Glomerular visceral epithelial cell (primary cell): ENCODE measurements at regions not wholly inside any gene's neighbourhood (a gene's known extent, or its start where the extent isn't known, plus 50 kb on each side); places are given as distances from the start of the nearest gene placed in this dataset.

Source experiments
- DNase-seq: peaks from one replicate; pipeline ENCODE4 v3.0.0-alpha.2; 2016; ENCODE audit errors: extremely low spot score

DNA sequence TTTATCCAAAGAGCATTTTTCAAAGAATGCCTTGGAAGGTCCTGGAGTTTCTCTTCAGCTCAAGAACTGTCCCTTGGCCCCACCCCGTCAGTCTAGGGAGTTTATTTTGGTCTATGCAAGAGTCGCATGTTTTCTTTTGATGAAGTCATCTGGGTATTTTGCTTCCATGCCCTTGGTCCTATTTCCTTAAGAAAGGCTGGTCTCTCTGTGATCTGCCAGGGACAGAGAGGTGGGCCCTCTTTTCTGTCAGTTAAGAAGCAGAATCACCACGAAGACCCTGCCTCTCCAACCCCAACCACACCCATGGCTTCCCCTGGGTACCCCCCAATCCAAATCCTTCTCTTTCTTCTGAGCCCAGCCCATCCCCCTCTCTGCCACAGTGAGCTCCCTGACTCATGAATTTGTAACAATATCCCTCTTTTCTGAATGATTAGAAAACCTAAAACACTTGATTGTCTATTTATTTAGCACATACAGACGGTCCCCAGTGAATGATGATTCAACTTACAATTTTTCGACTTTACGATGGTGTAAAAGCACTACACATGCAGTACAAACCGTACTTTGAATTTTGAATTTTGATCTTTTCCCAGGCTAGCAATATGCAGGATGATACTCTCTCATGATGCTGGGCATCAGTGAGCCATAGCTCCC is 163.5 kb upstream of the ADRA1B start:
- no peak for DNase-seq

DNA sequence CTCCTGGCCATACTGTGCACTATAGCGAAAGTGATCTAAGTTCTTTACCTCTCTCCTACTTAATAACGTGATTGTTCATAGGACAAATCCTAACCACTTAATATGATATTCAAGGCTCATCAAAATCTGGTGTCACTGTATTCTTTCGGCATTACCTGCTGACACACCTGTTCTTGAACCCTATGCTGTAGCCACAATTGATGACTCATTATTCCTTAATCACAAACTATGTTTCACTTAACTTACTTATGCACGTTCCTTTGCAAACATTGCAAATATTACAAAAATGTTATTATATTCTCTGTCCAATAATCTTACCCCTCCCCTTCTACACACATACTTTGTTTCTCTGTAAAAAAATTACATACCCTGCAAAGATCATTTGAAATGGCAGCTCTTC is 158.1 kb upstream of the ADRA1B start:
- no peak for DNase-seq

DNA sequence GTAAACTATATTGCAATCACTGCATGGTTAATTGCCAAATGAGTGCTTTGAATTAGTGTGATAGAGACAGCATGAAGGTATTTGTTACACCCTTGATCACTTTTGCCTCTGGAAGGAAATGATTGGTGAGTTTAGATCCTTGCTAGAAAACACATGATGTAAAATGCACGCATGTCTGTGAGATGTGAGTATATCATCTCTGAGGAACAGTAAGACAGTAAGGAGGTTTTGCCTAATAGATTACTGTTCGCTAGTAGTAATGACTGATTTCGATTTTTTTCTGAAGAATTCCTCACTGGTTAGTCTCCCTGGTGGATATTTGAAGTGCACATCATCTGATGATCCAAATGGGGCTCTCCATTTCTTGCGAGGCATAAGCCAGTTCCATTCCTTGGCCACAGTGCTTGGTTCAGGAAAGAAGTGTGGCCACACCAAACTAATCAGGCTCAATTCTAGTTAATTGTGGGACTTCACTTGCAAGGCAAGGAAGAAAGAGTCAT is 156.4 kb upstream of the ADRA1B start:
- DNase-seq, result no peak

DNA sequence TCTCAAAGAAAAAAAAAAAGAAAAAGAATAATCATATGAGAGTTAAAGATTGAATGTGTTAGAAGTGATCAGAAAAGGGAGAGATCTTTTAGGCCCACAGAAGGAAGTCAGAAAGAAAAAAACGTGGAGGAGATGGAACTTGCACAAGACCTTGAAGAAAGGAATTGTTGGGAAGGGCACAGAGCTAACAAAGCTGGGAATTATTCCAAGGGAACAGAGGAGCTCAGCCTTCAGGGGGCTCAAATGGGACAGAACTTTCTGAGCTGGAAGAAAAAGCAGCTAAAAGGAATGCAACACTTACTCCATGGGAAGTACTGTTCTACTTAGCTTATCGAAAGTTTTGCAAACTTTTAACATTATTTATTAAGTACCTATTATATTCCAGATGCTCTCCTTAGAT is 153.4 kb upstream of the ADRA1B start:
- DNase-seq, result no peak

DNA sequence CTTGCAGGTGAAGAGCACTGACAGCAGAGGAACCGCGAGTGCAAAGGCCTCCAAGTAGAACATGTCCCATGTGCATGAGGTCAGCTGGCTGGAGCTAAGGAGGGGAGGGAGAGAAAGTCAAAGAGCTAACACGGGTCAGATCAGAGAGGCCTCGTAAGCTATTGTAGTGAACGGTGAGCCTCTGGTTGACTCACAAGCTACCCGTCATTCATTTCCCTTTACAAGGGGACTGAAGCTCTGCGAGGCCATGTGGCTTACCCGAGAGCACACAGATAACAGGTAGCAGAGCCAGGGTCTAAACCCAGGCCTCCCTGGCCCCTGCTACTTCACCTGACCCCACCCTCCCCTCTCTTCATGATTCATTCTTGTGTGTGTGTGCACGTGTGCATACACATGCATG is 152.7 kb upstream of the ADRA1B start:
- no peak for DNase-seq

DNA sequence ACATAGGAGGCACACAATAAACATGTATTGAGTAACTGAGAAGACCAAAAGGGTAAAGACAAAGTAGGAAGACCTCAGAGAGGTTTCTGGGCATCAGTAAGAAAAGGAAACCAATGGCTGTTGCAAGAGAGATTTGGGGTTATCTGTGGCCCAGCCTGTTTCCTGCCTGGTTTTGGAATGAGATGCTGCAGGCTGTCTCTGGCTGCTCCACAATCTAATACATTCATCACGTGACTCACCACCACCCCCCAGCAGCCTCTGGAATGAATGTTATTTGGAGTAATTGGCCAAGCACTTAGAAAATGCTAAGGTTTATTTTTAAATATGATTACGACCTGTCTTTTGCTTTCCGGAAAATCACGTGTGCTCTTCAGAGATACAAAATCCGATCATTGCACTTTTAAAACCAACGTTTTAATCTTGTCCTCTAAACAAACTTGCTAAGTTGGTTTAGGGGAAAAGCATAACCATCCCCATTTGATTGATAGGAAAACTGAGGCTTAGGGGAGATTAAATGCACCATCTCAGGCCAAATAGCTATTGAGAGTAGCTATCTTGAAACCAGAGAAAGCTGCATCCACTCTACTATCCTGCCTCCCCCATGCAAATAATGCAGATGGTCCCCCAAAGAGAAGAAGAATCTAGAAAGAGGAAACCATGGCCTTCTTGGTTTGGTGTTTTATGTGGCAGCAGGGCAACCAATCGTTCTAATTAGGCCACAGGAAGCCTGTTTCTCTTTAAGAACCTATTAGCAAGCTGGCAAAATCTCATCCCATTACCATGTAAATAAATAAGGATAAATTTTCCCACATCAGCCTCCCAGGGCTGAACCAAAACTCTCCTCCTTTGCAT is 151.8 kb upstream of the ADRA1B start:
- peak; percentile 39 for DNase-seq

DNA sequence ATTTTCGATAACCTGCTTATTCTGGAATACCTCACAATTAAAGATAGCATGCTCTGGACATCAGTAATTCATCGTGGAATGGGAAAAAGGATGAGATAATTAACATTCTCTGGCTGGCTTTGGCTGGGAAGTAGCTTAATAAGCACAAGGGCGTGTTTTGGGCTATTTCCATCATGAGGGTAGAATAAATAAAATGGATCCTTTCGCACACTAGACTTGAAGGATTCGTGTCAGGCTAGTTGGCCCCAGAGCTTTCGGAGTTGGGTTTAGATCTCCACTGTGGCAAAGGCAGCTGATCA is 151.2 kb upstream of the ADRA1B start:
- DNase-seq, result no peak

DNA sequence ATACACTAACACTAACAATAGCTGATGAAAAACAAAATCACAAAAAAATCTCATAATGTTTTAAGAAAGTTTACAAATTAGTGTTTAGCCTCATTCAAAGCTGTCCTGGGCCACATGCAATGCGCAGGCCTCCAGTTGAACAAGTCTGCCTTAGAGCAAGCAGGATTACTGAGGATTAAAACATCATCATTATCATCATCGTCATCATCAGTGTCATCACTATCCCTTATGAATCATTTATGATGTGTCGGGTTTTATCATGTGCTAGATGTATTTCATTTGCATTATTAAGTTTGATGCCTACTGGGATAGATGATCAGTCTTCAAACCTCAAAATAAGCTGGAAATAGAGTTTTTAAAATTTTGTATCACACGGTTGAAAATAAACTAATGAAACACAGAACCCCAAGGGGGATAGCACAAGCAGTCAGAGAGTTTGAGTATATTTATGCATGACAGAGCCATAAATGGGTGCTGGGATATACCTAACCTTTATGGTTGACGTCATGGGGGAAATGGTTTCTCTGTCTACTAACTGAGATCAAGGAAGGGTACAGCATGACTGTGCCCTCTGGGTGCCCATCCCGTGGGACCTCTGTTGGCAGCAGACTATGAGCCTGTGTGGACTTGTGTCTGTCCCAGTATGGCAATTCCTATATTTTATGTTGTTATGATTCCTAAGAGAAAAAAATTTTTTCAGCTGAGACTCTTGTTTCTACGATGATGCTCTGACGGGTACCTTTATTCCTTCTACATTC is 150.3 kb upstream of the ADRA1B start:
- DNase-seq, result no peak

DNA sequence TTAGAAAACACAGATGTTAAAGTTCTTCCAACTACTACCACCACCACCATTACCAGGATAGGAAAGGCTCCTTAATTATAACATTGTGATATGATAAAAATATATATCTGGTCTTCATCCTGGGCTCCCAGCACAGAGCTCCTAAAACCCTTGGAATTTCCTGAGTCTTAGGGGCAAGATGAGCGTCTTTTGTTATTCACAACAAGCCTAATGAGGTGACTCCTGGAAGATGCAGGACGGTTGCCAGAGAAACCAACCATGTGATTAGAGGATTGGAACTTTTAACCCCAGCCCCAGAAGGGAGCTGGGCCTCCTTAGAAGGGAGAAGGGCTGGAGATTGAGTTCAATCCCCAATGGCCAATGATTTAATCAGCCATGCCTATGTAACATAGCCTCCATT is 148.0 kb upstream of the ADRA1B start:
- DNase-seq, result no peak

DNA sequence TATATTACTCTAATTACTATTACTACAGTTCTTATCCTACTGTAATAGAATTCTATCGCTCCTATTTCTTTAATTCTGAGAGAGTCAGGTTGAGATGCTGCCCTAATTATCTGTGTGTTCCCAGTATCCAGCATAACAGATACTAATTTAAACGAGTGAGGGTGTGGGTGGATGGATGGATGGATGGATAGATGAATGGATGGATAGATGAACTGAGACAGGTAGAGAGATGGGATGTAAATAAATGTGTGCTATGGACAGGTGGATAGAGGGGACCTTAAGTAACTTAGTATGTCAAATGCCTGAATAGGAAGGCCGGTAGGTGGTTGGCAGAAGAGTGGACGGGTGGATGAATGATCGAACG is 143.6 kb upstream of the ADRA1B start:
- no peak for DNase-seq

DNA sequence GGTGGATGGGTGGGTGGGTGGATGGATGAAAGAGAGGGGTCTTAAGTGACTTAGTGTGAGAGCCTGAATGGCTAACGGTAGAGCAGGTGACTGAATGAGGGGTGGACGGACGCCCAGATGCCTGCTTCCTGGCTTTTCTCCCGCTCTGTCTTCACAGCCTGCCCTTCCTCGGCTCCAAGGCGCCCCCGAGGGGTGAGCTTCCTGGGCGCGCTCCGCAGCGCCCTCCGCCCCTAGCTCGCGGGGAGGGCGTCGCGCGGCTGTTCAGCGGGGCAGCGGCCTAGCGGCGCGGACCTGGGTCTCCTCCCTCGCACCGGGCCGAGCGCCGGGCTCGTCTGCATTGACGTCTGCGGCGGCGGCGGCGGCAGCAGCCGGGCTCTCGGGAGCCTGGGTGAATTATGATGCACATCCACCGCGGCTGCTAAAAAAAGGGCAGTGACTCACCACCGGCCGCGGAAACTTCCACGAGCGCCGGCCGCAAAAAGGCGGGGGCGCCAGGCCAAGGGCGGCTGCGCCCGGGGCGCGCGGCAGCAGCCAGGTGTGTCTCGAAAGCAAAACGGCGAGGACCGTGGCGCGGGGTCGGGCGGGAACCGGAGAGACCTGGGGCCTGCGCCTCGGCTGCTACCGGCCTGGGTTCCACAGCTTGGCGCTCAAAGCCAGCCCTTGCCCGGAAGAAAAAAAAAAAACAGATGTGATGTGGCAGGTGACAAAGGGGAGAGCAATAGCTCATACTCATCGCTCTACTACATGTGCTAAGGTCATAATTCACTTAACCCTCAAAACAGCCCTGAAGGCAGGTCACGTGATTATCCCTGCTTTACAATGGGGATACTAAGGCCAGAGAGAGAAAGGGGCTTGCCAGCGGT is 143.0 kb upstream of the ADRA1B start:
- peak; percentile 84 for DNase-seq

DNA sequence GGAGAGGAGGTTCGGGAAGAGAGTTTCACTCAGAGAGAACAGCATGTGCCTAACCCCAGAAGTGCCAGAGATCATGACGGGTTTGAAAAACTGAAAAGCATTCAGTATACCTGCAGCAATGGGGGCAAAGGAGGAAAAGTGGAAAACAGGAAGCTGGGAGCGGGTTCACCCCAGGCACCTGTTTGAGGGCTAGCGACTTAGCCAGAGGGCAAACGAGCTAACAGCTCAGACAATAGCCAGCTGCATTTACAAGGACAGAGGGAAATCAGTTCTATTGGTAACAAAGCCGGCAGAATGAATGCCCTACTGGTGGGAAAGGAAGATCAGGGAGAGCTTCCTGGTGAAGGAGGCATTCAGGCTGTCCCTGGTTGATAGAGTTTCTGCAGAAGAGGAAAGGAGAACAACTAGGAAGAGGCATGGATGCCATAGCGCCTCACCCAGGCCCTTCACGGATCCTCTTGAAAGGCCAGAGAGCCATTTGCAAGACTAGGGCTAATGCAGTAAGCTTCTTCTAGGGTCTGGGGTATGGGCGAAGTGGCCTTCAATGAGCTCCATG is 141.7 kb upstream of the ADRA1B start:
- no peak for DNase-seq

DNA sequence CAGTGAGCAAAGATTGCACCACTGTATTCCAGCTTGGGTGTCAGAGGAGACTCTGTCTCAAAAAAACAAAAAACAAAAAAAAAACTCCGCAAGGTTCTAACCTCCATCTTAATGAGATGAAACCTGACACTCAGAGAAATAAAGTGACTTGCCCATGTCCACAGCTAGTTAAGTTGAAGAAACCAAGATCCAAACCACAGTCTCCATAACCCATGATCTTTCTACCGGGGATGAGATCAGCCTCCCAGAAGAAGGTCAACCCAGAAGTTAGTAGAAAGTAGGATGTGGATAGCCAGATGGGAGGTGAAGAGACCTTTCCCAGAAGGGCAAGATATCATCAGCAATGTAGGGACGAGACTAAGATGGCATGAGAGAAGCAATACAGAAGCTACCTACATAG is 140.4 kb upstream of the ADRA1B start:
- no peak for DNase-seq

DNA sequence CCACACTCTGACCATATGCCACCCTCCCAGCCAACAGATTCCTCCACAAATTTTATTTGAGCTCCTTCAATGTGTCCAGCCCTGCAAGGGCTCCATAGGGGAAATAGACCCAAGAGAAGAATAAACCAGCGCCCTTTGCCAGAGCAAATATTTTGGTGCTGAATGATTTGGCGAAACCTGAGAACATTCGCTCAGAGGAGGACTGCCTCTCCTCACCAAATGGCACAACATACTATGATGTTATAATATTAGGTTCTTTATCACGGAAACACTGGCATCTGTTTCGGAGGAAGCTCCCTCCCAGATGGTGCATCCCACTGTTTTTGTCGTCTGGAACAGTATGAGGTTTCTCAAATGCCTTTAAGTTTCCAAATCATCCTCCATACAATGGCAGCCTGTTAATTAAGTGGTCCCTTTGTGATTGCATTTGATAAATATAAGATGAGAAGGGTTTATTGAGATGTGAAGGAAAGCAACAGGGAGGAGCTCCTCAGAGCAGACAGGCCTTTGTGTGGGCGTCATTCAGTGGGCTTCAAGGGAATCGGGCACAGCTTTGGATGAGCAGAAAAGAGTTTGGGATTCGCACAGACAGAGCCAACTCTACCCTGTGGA is 139.1 kb upstream of the ADRA1B start:
- no peak for DNase-seq

DNA sequence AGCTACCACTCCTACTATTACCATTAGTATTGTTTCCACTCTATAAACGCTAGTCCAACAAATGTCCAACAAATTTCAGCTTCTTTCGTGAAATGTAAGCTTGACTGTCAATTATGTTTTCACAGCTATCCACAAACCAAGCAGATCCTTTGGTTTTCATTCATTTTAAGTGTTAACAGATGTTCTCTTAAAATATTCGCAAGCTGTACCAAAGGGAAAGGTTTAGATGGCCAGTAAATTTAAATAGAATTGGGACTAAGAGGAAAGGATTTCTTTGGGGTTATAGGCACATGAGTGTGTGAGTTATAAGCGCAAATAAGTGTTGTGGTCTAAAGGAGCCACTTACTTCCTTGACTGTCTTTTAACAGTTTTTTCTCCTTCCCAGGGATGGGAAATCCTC is 136.8 kb upstream of the ADRA1B start:
- no peak for DNase-seq

DNA sequence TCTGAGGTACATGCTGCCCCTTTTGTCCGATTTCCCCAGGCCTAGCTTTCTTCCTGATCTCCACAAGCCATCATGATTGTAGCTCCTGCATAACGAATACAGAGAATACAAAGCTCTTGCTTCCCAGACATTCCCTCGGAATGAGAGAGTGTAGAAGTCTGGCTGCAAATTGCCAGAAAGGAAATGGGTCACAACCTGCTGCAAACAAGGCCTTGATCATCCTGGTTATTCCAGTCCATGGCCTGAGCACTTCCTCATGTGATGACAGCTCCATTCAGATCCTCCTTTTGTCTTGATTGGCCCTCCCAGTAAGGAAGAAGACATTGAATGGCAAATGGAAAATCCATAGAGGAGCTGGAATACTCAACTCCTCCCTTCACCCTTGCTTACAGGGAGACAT is 136.0 kb upstream of the ADRA1B start:
- DNase-seq, result peak; percentile 7

DNA sequence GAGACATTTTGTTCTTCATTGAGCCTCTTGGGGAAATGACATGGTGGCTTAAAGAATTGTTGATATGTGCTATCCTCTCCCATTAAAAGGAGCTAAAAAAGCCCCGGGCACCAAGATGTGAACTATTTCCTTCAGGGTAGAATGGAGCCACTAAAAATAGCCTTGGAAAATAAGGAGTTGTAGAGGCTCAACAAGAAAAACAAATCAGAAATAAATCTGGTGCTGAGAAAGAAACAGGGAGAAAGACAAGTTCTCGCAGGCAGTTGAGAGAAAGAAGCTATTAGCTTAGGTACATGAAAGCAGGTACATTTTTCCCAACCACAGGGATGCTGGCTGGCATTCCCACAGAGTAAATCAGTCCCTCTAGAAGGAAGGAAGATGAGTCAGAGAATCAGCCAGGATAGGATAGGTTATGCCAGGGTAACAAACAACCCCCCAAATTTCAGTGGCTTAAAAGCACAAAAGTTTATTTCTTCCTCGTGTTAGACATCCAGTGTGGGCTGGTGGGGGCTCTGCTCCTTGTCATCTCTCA is 134.6 kb upstream of the ADRA1B start:
- no peak for DNase-seq

DNA sequence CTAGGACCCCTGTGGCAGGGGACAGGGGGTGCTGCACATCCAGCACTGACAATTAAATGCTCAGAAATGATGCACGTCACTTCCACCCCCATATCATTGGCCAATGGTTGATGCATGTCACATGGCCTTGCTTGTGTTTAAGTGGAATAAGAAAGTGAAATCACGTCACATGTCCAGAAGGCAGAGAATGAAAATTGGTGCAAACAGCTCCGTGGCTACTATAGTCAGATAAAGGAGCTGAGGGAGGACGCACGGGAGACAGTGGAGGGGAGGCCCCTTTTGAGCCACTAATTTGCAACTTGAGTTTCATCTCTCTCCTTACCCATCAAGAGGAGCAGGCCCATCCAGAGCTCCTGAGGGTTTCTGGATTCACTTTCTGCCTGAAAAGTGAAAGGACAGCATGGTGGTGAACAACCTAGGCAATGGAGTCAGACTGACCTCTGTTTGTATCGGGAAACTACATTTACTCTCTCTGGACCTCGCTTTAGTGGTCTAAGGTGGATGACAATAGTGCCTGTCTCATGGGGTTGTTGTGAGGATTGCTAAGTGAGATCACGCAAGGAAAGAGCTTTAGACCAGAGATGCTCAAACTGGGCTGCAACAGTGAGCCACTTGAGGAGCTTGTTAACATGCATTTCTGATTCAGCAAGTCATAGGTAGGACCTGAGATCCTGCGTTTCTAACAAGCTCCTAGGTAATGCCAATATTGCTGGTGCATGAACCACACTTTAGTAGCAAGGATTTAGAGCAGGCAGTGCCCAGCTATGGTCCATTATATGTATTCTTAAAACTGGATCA is 133.9 kb upstream of the ADRA1B start:
- DNase-seq, result no peak

DNA sequence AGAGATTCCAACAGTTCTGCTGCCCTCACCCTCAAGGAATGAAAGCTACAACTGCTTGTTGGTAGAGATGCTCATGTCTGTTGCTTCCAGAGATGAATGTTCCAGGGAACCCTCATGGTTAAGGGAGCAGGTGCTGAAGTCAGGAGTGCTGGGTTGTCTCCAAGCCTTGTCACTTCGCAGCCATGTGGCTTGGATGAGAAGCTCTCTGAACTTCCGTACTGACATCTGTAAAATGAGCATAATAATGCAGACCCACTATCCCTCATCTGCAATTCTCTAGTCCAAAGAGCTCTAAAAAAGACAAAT is 133.3 kb upstream of the ADRA1B start:
- DNase-seq, result no peak

DNA sequence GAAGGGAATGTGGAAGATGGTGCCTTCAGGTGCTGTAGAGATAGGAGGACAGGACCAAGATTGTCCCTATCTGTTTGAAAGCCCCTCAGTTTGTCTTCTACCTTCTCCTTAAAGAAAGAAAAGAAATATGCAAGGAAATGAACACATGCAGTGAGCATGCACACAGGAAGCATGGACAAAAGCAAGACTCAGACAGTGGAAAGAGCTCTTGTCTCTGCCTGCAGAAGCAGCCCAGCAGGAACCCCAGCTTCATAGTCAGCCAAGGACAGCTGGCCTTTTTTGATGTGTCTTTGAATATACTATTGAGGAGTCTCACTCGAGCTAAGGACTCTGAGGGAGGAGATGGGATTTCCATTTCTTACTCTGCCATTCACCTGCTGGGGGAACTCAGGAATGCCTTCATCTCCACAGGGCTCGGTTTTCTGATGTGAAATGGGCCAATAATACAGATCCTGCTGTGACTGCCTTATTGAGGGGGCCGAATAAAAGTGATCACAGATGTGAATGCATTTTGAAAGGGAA is 132.5 kb upstream of the ADRA1B start:
- DNase-seq, result no peak
